Activated naive CD4-positive, alpha-beta T cell treated with anti-CD3 and anti-CD28 coated beads, Interleukin-2, amount 10 ng/mL, durations not matched to agents 7 days and 5 days (primary cell): ENCODE measurements at regions not wholly inside any gene's neighbourhood (a gene's known extent, or its start where the extent isn't known, plus 50 kb on each side); places are given as distances from the start of the nearest gene placed in this dataset.
A peak's percentile ranks its signal among the peaks of the same experiment; 100 is the strongest.

Source experiments
- CTCF ChIA-PET: fragments of 350-600 bp; sonication (Branson Sonifier 250); formaldehyde crosslinking; loops from one replicate; lab custom pipeline; 2021; ENCODE audit warnings: antibody characterized with exemption; lab: Charles Lee
- DNase-seq: peaks from one replicate; pipeline ENCODE4 v3.0.0-alpha.2; 2020
- H3K27ac Mint-ChIP-seq: one replicate; pipeline ENCODE4 v1.8.0; 2021; ENCODE audit warnings: mild to moderate bottlenecking, moderate library complexity, mixed read lengths
- H3K27me3 Mint-ChIP-seq: one replicate; pipeline ENCODE4 v1.8.0; 2021; ENCODE audit warnings: mild to moderate bottlenecking, mixed read lengths
- H3K36me3 Mint-ChIP-seq: one replicate; pipeline ENCODE4 v1.8.0; 2021; ENCODE audit warnings: mixed read lengths
- H3K4me1 Mint-ChIP-seq: one replicate; pipeline ENCODE4 v1.8.0; 2021; ENCODE audit warnings: mixed read lengths
- H3K4me3 Mint-ChIP-seq: one replicate; pipeline ENCODE4 v1.8.0; 2021; ENCODE audit warnings: mild to moderate bottlenecking, moderate library complexity, mixed read lengths
- H3K9me3 Mint-ChIP-seq: one replicate; pipeline ENCODE4 v1.8.0; 2021; ENCODE audit warnings: mixed read lengths

DNA sequence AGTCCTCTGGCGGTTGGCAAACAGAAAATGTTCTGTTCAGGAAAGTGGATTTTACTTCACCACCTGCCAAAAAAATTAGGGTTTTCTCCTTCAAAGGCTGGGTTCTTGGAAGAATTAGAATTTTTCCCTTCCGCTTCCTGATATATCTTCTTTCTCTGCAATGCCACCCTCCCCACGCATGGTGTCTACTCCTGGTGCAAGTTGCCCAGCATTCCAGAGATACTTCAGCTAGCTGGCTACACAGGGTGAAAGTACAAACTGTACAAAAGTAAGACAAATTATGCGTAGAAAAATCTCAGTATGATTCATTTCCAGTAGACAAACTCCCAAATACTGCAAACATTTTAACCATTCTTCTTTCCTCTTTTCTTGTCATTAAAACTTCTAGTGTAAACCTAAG is 430.1 kb upstream of the ESRRG start:
- no peak for DNase-seq
- Mint-ChIP-seq H3K27ac (no peak overlapping the region), H3K36me3 (no peaks in the 10 kb centered on the region), H3K4me1 (no peaks in the 10 kb centered on the region), H3K9me3 (peaks cover 1% of the 10 kb centered on the region), H3K4me3 (no peak overlapping the region), H3K27me3 (no peaks in the 10 kb centered on the region)
- CTCF ChIA-PET = no interaction called here

GRCh38 chr1:217150366-217150765 is 427.1 kb upstream of the ESRRG start:
- CTCF ChIA-PET = no interaction called here
- Mint-ChIP-seq H3K27me3 (no peaks in the 10 kb centered on the region), H3K9me3 (peaks cover 1% of the 10 kb centered on the region), H3K4me1 (no peaks in the 10 kb centered on the region), H3K4me3 (no peak overlapping the region), H3K36me3 (no peaks in the 10 kb centered on the region), H3K27ac (no peak overlapping the region)
- no peak for DNase-seq

DNA sequence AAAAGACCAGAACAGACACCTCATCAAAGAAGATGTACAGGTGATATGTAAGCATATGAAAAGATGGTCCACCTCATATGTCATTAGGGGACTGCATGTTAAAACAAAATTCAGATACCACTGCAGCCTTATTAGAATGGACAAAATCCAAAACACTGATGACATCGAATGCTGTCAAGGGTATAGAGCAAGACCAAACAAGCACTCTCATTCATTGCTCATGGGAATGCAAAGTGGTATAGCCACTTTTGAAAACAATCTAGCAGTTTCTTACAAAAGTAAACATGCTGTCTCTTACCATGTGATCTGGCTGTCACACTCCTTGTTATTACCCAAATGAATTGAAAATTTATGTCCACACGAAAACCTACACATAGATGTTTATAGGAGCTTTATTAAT is 426.6 kb upstream of the ESRRG start:
- no peaks in the 10 kb centered on the region for H3K4me1 Mint-ChIP-seq
- H3K4me3 Mint-ChIP-seq = no peak overlapping the region
- DNase-seq = no peak
- no peaks in the 10 kb centered on the region for H3K27me3 Mint-ChIP-seq
- no peaks in the 10 kb centered on the region for H3K36me3 Mint-ChIP-seq
- peaks cover 1% of the 10 kb centered on the region for H3K9me3 Mint-ChIP-seq
- CTCF ChIA-PET = no interaction called here
- no peak overlapping the region for H3K27ac Mint-ChIP-seq

DNA sequence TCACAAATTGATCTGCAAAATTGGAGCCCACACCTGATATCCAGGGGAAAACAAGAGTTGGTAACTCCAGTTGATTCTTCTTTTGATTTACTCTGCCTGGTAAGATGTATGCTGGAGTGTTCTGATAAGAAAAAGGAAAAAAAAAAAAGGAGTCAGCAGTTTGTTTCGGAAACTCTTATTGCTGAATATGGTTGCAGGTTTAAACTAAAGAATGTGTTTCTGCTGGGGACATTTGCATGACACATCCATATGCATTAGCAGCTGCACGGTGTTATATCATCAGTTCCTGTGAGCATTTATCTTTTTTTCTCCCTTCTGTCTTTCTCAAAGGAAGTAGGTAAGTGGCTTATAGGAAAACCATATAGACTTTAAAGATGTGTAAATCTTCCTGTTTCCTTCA is 418.5 kb upstream of the ESRRG start:
- no peak overlapping the region for H3K4me3 Mint-ChIP-seq
- no peaks in the 10 kb centered on the region for H3K9me3 Mint-ChIP-seq
- H3K27ac Mint-ChIP-seq = no peak overlapping the region
- DNase-seq = no peak
- peaks cover 4% of the 10 kb centered on the region for H3K36me3 Mint-ChIP-seq
- H3K27me3 Mint-ChIP-seq = peaks cover 50% of the 10 kb centered on the region
- CTCF ChIA-PET = no interaction called here
- no peaks in the 10 kb centered on the region for H3K4me1 Mint-ChIP-seq

GRCh38 chr1:217140041-217140901 is 417.0 kb upstream of the ESRRG start:
- no peak for DNase-seq
- Mint-ChIP-seq H3K9me3 (no peaks in the 10 kb centered on the region), H3K36me3 (peaks cover 4% of the 10 kb centered on the region), H3K4me1 (peaks cover 3% of the 10 kb centered on the region), H3K27ac (no peak overlapping the region), H3K27me3 (peaks cover 65% of the 10 kb centered on the region), H3K4me3 (no peak overlapping the region)
- CTCF ChIA-PET = no interaction called here

GRCh38 chr1:217139513-217139912 is 416.3 kb upstream of the ESRRG start:
- Mint-ChIP-seq H3K27me3 (peaks cover 72% of the 10 kb centered on the region), H3K4me1 (peaks cover 3% of the 10 kb centered on the region), H3K27ac (no peak overlapping the region), H3K4me3 (no peak overlapping the region), H3K9me3 (no peaks in the 10 kb centered on the region), H3K36me3 (peaks cover 4% of the 10 kb centered on the region)
- CTCF ChIA-PET = no interaction called here
- no peak for DNase-seq

- no peak for DNase-seq
- H3K36me3 Mint-ChIP-seq = peaks cover 4% of the 10 kb centered on the region
- H3K4me3 Mint-ChIP-seq = no peak overlapping the region
- no peaks in the 10 kb centered on the region for H3K9me3 Mint-ChIP-seq
- H3K4me1 Mint-ChIP-seq = peaks cover 3% of the 10 kb centered on the region
- CTCF ChIA-PET = no interaction called here
- no peak overlapping the region for H3K27ac Mint-ChIP-seq
- peaks cover 78% of the 10 kb centered on the region for H3K27me3 Mint-ChIP-seq
These were observed 415.7 kb upstream of the ESRRG start for GRCh38 chr1:217138799-217139466.

DNA sequence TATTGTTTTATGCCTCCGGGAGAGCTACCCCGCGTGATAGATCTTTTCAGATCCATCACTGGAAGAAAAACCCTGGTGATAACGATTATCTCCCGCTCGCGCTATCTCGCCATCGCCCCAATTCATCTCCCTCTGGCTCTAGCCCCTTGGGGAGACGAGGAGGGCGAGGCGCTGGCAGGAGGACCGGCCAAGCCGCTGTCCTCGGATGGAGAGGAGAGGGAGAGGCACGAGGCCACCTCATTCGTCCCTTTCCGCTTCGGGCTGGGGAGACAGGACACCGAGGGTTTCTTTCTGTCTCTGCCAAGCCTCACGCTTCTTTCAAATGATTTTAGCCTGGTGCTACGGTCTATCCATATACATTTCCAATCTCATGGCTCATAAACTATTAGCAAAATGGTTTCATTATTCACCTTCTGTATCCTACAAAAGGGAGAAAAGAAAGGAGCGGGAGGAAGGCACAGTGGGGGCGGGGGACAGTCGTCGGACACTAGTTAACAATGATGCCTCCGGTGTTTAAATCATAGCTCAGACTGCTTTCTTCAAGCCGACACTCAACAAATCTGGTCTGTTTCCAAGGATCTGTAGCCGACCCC is 415.0 kb upstream of the ESRRG start:
- H3K27ac Mint-ChIP-seq = no peak overlapping the region
- H3K9me3 Mint-ChIP-seq = no peaks in the 10 kb centered on the region
- no peak overlapping the region for H3K4me3 Mint-ChIP-seq
- peaks cover 3% of the 10 kb centered on the region for H3K4me1 Mint-ChIP-seq
- CTCF ChIA-PET = no interaction called here
- peaks cover 4% of the 10 kb centered on the region for H3K36me3 Mint-ChIP-seq
- H3K27me3 Mint-ChIP-seq = peaks cover 85% of the 10 kb centered on the region
- no peak for DNase-seq

DNA sequence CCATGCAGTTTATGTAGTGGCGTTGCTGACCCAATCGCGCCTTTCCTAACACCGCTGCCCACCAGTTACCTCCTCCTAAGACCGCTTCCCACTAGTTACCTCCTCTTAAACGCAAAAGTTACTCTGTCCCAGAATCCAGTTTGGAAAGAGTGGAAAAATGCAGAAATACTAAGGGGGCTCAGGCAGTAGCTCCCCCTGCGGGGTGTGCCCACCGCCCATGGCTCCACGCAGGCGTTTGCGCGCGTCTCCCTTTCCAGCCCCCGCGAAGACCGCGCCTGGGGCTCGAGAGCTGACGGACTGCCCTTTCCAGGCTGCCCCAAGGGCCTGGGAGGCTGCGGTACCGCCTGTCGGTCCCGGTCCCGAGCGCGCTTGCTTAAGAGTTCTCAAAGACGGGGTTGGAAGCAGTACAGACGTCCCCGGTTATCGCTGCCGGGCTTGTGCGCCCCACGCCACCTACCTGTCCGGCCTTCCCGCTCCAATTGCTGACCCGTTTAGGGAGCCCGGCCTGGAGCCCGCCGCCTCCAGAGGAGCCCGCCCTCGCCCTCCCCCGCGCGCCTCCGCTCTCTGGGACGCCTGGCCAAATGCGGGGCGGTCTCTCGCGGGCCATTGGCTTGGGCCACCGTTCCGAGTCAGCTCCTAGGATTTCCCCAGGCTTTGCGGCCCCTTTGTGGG is 414.1 kb upstream of the ESRRG start:
- Mint-ChIP-seq H3K27me3 (peaks cover 91% of the 10 kb centered on the region), H3K4me3 (no peak overlapping the region), H3K4me1 (peaks cover 3% of the 10 kb centered on the region), H3K27ac (peak overlapping the region; percentile 42), H3K9me3 (no peaks in the 10 kb centered on the region), H3K36me3 (peaks cover 4% of the 10 kb centered on the region)
- no peak for DNase-seq
- CTCF ChIA-PET = no interaction called here

GRCh38 chr1:217136895-217137205 is 413.6 kb upstream of the ESRRG start:
- peaks cover 4% of the 10 kb centered on the region for H3K36me3 Mint-ChIP-seq
- peaks cover 3% of the 10 kb centered on the region for H3K4me1 Mint-ChIP-seq
- H3K9me3 Mint-ChIP-seq = no peaks in the 10 kb centered on the region
- no peak for DNase-seq
- CTCF ChIA-PET = no interaction called here
- H3K27me3 Mint-ChIP-seq = peaks cover 91% of the 10 kb centered on the region
- H3K4me3 Mint-ChIP-seq = no peak overlapping the region
- peak overlapping the region; percentile 42 for H3K27ac Mint-ChIP-seq

GRCh38 chr1:217135987-217136894 is 413.0 kb upstream of the ESRRG start:
- no peak overlapping the region for H3K4me3 Mint-ChIP-seq
- CTCF ChIA-PET = no interaction called here
- H3K27ac Mint-ChIP-seq = no peak overlapping the region
- peaks cover 3% of the 10 kb centered on the region for H3K4me1 Mint-ChIP-seq
- peaks cover 4% of the 10 kb centered on the region for H3K36me3 Mint-ChIP-seq
- peaks cover 86% of the 10 kb centered on the region for H3K27me3 Mint-ChIP-seq
- DNase-seq = no peak
- H3K9me3 Mint-ChIP-seq = no peaks in the 10 kb centered on the region

DNA sequence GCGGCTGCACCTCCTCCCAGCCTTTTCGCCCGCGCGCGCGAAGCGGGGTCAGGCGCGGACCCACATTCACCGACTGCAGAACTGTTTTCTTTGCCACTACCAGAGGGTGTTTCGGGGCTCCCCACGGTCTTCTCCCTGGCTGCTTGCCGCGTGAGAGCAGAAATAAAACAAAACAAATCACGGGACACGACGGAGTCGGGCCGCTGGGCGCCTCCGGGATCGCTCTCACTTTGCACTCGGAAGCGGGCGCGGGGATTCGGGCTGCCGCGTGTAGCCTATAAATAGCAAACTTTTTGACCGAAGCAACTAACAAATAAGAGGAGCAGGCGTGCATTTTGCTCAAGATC is 412.3 kb upstream of the ESRRG start:
- Mint-ChIP-seq H3K36me3 (peaks cover 4% of the 10 kb centered on the region), H3K27ac (no peak overlapping the region), H3K4me3 (no peak overlapping the region), H3K4me1 (peaks cover 3% of the 10 kb centered on the region), H3K9me3 (no peaks in the 10 kb centered on the region), H3K27me3 (peaks cover 79% of the 10 kb centered on the region)
- CTCF ChIA-PET = no interaction called here
- no peak for DNase-seq

- H3K4me3 Mint-ChIP-seq = no peak overlapping the region
- CTCF ChIA-PET = no interaction called here
- no peak for DNase-seq
- no peak overlapping the region for H3K27ac Mint-ChIP-seq
- H3K27me3 Mint-ChIP-seq = peaks cover 74% of the 10 kb centered on the region
- peaks cover 4% of the 10 kb centered on the region for H3K36me3 Mint-ChIP-seq
- peaks cover 3% of the 10 kb centered on the region for H3K4me1 Mint-ChIP-seq
- H3K9me3 Mint-ChIP-seq = no peaks in the 10 kb centered on the region
These were observed 411.8 kb upstream of the ESRRG start for GRCh38 chr1:217134857-217135568.
